ENCODE measurements at regions not wholly inside any gene's neighbourhood (a gene's known extent, or its start where the extent isn't known, plus 50 kb on each side); places are given as distances from the start of the nearest gene placed in this dataset.

DNA sequence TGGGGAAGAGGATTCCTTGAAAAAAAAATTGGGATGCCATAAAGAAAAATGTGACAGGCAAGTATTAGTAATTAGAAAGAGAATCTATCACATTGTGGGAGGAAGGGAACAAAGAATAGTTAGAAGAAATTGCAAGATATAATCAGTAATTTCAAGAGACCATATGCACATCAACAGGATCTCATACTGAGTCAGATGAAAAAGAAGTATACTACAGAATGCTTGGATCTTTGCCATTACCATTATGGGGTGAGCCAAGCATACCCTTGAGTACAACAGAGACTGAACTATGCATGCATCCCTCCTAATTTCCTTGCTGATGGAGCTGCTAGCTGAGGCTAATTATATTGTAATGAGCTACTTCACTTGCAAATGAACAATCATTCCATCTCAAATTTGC lies 287.6 kb downstream of the PAPSS1 start:
- TF ChIP-seq TAF1 (IDR thresholded peaks at IDR 0.05; ENCODE audit: borderline replicate concordance, insufficient read depth, low read length): no peak

DNA sequence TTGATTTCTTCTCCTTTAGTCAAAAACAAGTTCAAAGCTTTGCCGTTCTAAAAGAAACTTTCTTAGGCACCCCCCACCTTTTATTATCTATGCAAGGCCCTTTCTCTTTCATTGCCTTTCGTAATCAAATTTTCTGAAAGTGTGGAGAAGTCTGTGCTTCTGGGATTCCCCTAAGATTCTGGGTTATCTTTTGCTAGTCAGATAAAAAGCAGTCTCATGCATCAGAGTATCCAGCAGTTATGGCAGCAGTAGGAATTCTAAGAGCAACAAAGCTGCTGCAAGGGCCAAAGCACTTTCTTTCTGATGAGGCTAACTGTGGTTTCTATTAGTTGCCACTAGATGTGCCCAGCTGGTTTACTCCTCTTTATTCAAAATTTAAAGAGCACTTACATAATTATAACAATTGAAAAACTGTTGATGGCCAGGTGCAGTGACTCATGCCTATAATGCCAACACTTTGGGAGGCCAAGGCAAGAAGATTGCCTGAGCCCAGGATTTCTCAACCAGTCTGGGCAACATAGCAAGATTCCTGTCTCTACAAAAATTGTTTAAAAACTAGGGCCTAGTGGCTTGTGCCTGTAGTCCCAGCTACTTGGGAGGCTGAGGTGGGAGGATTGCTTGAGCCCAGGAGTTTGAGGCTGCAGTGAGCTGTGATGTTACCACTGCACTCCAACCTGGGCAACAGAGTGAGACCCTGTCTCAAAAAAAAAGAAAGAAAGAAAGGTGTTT lies 296.2 kb downstream of the PAPSS1 start:
- TF ChIP-seq SIN3A (IDR thresholded peaks at IDR 0.05; ENCODE audit: borderline replicate concordance, insufficient read depth, low read length) (no peak), TAF1 (IDR thresholded peaks at IDR 0.05; ENCODE audit: borderline replicate concordance, insufficient read depth, low read length) (no peak), FOXP2 (optimal IDR thresholded peaks at IDR 0.05; ENCODE audit: borderline replicate concordance, extremely low read depth, extremely low read length, insufficient read depth) (no peak), POLR2AphosphoS5 (IDR thresholded peaks at IDR 0.05; ENCODE audit: low read depth, low read length) (no peak)
- TF ChIP-seq, protein P1, sequence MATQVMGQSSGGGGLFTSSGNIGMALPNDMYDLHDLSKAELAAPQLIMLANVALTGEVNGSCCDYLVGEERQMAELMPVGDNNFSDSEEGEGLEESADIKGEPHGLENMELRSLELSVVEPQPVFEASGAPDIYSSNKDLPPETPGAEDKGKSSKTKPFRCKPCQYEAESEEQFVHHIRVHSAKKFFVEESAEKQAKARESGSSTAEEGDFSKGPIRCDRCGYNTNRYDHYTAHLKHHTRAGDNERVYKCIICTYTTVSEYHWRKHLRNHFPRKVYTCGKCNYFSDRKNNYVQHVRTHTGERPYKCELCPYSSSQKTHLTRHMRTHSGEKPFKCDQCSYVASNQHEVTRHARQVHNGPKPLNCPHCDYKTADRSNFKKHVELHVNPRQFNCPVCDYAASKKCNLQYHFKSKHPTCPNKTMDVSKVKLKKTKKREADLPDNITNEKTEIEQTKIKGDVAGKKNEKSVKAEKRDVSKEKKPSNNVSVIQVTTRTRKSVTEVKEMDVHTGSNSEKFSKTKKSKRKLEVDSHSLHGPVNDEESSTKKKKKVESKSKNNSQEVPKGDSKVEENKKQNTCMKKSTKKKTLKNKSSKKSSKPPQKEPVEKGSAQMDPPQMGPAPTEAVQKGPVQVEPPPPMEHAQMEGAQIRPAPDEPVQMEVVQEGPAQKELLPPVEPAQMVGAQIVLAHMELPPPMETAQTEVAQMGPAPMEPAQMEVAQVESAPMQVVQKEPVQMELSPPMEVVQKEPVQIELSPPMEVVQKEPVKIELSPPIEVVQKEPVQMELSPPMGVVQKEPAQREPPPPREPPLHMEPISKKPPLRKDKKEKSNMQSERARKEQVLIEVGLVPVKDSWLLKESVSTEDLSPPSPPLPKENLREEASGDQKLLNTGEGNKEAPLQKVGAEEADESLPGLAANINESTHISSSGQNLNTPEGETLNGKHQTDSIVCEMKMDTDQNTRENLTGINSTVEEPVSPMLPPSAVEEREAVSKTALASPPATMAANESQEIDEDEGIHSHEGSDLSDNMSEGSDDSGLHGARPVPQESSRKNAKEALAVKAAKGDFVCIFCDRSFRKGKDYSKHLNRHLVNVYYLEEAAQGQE (IDR thresholded peaks at IDR 0.05; ENCODE audit: insufficient read depth in 1 of 2, low read depth in 2 of 2, low read length in 2 of 2): no peak

DNA sequence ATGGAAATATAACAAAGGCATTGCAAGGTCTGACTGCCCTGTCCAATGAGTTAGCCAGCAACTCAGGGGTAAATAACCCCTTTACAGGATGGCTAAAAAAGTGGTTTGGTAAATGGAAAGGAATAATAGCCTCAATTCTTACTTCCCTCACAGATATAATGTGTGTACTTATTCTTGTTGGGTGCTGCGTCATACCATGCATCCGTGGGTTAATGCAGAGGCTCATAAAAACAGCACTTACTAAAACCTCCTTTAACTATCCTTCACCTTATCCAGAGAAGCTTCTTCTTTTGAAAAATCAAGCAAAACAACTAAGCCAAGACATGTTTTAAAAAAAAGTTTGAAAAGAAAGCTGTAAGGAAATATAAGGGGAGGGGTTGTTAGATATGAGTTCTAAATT lies 301.0 kb downstream of the PAPSS1 start:
- TF ChIP-seq POLR2AphosphoS5 (IDR thresholded peaks at IDR 0.05; ENCODE audit: low read depth, low read length): no peak
- no peak for TF ChIP-seq SIN3A (IDR thresholded peaks at IDR 0.05; ENCODE audit: borderline replicate concordance, insufficient read depth, low read length)
- no peak for TF ChIP-seq FOXP2 (optimal IDR thresholded peaks at IDR 0.05; ENCODE audit: borderline replicate concordance, extremely low read depth, extremely low read length, insufficient read depth)
- TF ChIP-seq, protein P1 (IDR thresholded peaks at IDR 0.05; ENCODE audit: insufficient read depth in 1 of 2, low read depth in 2 of 2, low read length in 2 of 2): no peak
- no peak for TF ChIP-seq TAF1 (IDR thresholded peaks at IDR 0.05; ENCODE audit: borderline replicate concordance, insufficient read depth, low read length)

DNA sequence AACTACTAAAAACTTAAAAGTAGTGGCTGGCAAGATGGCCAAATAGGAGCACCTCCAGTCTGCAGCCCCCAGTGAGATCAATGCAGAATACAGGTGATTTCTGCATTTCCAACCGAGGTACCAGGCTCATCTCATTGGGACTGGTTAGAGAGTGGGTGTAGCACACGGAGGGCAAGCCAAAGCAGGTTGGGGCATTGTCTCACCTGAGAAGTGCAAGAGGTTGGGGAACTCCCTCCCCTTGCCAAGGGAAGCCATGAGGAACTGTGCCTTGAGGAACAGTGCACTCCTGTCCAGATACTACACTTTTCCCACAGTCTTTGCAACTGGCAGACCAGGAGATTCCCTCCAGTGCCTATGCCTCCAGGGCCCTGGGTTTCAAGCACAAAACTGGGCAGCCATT lies 311.1 kb downstream of the PAPSS1 start:
- TF ChIP-seq, protein P1 (IDR thresholded peaks at IDR 0.05; ENCODE audit: insufficient read depth in 1 of 2, low read depth in 2 of 2, low read length in 2 of 2): no peak
- TF ChIP-seq SIN3A (IDR thresholded peaks at IDR 0.05; ENCODE audit: borderline replicate concordance, insufficient read depth, low read length) (no peak), FOXP2 (optimal IDR thresholded peaks at IDR 0.05; ENCODE audit: borderline replicate concordance, extremely low read depth, extremely low read length, insufficient read depth) (no peak), POLR2AphosphoS5 (IDR thresholded peaks at IDR 0.05; ENCODE audit: low read depth, low read length) (no peak), TAF1 (IDR thresholded peaks at IDR 0.05; ENCODE audit: borderline replicate concordance, insufficient read depth, low read length) (no peak)

DNA sequence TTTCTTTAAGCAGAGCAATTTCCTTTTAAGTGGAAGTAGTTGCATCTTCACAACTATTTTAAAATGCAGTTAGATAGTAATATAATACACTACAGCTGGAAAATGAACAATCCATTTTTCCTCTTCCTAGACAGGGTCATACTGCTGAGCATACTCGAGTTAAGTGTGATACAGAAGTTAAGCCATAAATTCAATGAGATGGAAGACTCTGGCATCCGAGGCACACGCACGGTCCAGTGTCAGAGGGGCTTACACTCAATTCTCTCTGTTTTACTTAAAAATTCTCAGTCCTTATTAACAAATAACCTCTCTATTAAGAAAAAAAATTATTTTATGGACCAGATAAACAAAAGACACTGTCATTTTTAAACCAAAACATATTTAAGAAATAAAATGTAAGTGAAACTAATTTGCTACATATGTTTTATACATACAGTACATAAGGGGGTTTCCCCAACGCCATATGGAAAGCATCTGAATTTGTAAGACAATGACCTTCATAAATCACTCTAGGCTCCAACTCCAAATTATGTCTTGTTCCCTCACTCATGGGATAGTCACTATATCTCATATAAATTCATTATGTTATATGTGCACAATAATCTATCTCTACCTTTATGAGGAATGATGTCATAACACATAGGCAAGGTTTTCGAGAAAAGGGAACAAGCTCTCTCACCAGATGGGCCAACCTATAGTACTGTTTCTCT lies 315.3 kb downstream of the PAPSS1 start:
- TF ChIP-seq POLR2AphosphoS5 (IDR thresholded peaks at IDR 0.05; ENCODE audit: low read depth, low read length) (no peak), SIN3A (IDR thresholded peaks at IDR 0.05; ENCODE audit: borderline replicate concordance, insufficient read depth, low read length) (no peak), FOXP2 (optimal IDR thresholded peaks at IDR 0.05; ENCODE audit: borderline replicate concordance, extremely low read depth, extremely low read length, insufficient read depth) (no peak), TAF1 (IDR thresholded peaks at IDR 0.05; ENCODE audit: borderline replicate concordance, insufficient read depth, low read length) (no peak)
- TF ChIP-seq, protein P1 (IDR thresholded peaks at IDR 0.05; ENCODE audit: insufficient read depth in 1 of 2, low read depth in 2 of 2, low read length in 2 of 2): no peak

Data from PFSK-1 (cell line).